ENCODE measurements at regions not wholly inside any gene's neighbourhood (a gene's known extent, or its start where the extent isn't known, plus 50 kb on each side); places are given as distances from the start of the nearest gene placed in this dataset.

GRCh38 chr1:98002288-98002687, 81.5 kb upstream of the DPYD start:
- Histone ChIP-seq H4K20me1 (ENCODE audit: low read depth) (no peaks in the 10 kb centered on the region), H3K9ac (no peak overlapping the region), H3K4me1 (peaks cover 17% of the 10 kb centered on the region), H3K27me3 (no peaks in the 10 kb centered on the region), H3K79me2 (ENCODE audit: low read depth) (no peaks in the 10 kb centered on the region), H3K36me3 (no peaks in the 10 kb centered on the region), H3K4me3 (no peak overlapping the region), H3F3A (ENCODE audit: low read depth) (no peaks in the 10 kb centered on the region), H3K4me2 (peak overlapping the region; percentile 34), H2AFZ (replicated peaks) (no peak overlapping the region), H3K9me3 (ENCODE audit: low read depth) (no peaks in the 10 kb centered on the region), H3K27ac (no peak overlapping the region)
- H3K4me3 Mint-ChIP-seq: no peak overlapping the region
- no peaks in the 10 kb centered on the region for H3K27me3 Mint-ChIP-seq (ENCODE audit: insufficient read depth, low read depth)
- peak; percentile 47 for DNase-seq (ENCODE audit: low spot score)
- TF ChIP-seq EZH2 (IDR thresholded peaks at IDR 0.05): no peak
- peaks cover 10% of the 10 kb centered on the region for H3K4me1 Mint-ChIP-seq
- H3K27ac Mint-ChIP-seq: no peak overlapping the region
- no peaks in the 10 kb centered on the region for H3K36me3 Mint-ChIP-seq
- H3K9me3 Mint-ChIP-seq: no peaks in the 10 kb centered on the region

- Mint-ChIP-seq H3K27ac (no peak overlapping the region), H3K36me3 (no peaks in the 10 kb centered on the region), H3K4me3 (no peak overlapping the region), H3K9me3 (no peaks in the 10 kb centered on the region), H3K4me1 (peaks cover 9% of the 10 kb centered on the region), H3K27me3 (ENCODE audit: insufficient read depth, low read depth) (no peaks in the 10 kb centered on the region)
- no peak for DNase-seq (ENCODE audit: low spot score)
- H3F3A ChIP-seq (ENCODE audit: low read depth): no peaks in the 10 kb centered on the region
- no peak overlapping the region for H3K9ac ChIP-seq
- H3K4me2 ChIP-seq: peak overlapping the region; percentile 34
- H3K27ac ChIP-seq: no peak overlapping the region
- H2AFZ ChIP-seq (replicated peaks): no peak overlapping the region
- no peaks in the 10 kb centered on the region for H4K20me1 ChIP-seq (ENCODE audit: low read depth)
- TF ChIP-seq EZH2phosphoT487 (IDR thresholded peaks at IDR 0.05): no peak
- H3K4me3 ChIP-seq: no peak overlapping the region
- H3K4me1 ChIP-seq: peaks cover 17% of the 10 kb centered on the region
- H3K36me3 ChIP-seq: no peaks in the 10 kb centered on the region
- no peaks in the 10 kb centered on the region for H3K79me2 ChIP-seq (ENCODE audit: low read depth)
- no peaks in the 10 kb centered on the region for H3K9me3 ChIP-seq (ENCODE audit: low read depth)
- no peaks in the 10 kb centered on the region for H3K27me3 ChIP-seq
Observed at GRCh38 chr1:98001764-98002163, 80.9 kb upstream of the DPYD start.

GRCh38 chr1:97999320-97999719, 78.5 kb upstream of the DPYD start:
- Histone ChIP-seq H3K4me3 (no peak overlapping the region), H3K4me2 (no peak overlapping the region), H3F3A (ENCODE audit: low read depth) (no peaks in the 10 kb centered on the region), H3K9me3 (ENCODE audit: low read depth) (no peaks in the 10 kb centered on the region), H3K79me2 (ENCODE audit: low read depth) (no peaks in the 10 kb centered on the region), H3K27me3 (no peaks in the 10 kb centered on the region), H3K27ac (no peak overlapping the region), H3K36me3 (no peaks in the 10 kb centered on the region), H3K9ac (no peak overlapping the region), H2AFZ (replicated peaks) (no peak overlapping the region), H3K4me1 (peaks cover 19% of the 10 kb centered on the region), H4K20me1 (ENCODE audit: low read depth) (no peaks in the 10 kb centered on the region)
- Mint-ChIP-seq H3K36me3 (no peaks in the 10 kb centered on the region), H3K4me3 (no peak overlapping the region), H3K27ac (no peak overlapping the region), H3K4me1 (peaks cover 17% of the 10 kb centered on the region), H3K27me3 (ENCODE audit: insufficient read depth, low read depth) (no peaks in the 10 kb centered on the region), H3K9me3 (no peaks in the 10 kb centered on the region)
- TF ChIP-seq CTCF (IDR thresholded peaks at IDR 0.05) (no peak), EZH2phosphoT487 (IDR thresholded peaks at IDR 0.05) (no peak), EZH2 (IDR thresholded peaks at IDR 0.05) (no peak)
- no peak for DNase-seq (ENCODE audit: low spot score)

GRCh38 chr1:97996880-97997279, 76.0 kb upstream of the DPYD start:
- H3K4me1 ChIP-seq: peaks cover 13% of the 10 kb centered on the region
- no peak overlapping the region for H3K9ac ChIP-seq
- H3K79me2 ChIP-seq (ENCODE audit: low read depth): no peaks in the 10 kb centered on the region
- no peaks in the 10 kb centered on the region for H3K27me3 Mint-ChIP-seq (ENCODE audit: insufficient read depth, low read depth)
- peaks cover 19% of the 10 kb centered on the region for H3K4me1 Mint-ChIP-seq
- H3K27me3 ChIP-seq: no peaks in the 10 kb centered on the region
- TF ChIP-seq CTCF (IDR thresholded peaks at IDR 0.05): no peak
- TF ChIP-seq EZH2 (IDR thresholded peaks at IDR 0.05): no peak
- no peak for TF ChIP-seq EZH2phosphoT487 (IDR thresholded peaks at IDR 0.05)
- DNase-seq (ENCODE audit: low spot score): no peak
- H3K36me3 Mint-ChIP-seq: no peaks in the 10 kb centered on the region
- no peak overlapping the region for H3K4me2 ChIP-seq
- H3K27ac ChIP-seq: no peak overlapping the region
- H2AFZ ChIP-seq (replicated peaks): no peak overlapping the region
- H3K9me3 Mint-ChIP-seq: no peaks in the 10 kb centered on the region
- H3K4me3 Mint-ChIP-seq: no peak overlapping the region
- no peaks in the 10 kb centered on the region for H3F3A ChIP-seq (ENCODE audit: low read depth)
- no peak overlapping the region for H3K4me3 ChIP-seq
- no peaks in the 10 kb centered on the region for H3K9me3 ChIP-seq (ENCODE audit: low read depth)
- H4K20me1 ChIP-seq (ENCODE audit: low read depth): no peaks in the 10 kb centered on the region
- H3K27ac Mint-ChIP-seq: no peak overlapping the region
- no peaks in the 10 kb centered on the region for H3K36me3 ChIP-seq

Measured in neural progenitor cell (in vitro differentiated cells).